GM18909 (cell line): ENCODE measurements at regions not wholly inside any gene's neighbourhood (a gene's known extent, or its start where the extent isn't known, plus 50 kb on each side); places are given as distances from the start of the nearest gene placed in this dataset.
"Not testable (repeated sequence)": the region's sequence is repeated elsewhere in the genome, so short reads cannot be mapped to it uniquely, and the experiment has no call there.

Experiments used
- ATAC-seq: cut with Tn5 transposase; IDR thresholded peaks from one replicate; pipeline ENCODE4 v1.9.1; 2021; ENCODE audit warnings: mild to moderate bottlenecking; ENCODE audit not compliant: unreplicated experiment, poor library complexity

GRCh38 chr2:48043131-48043700, 136.9 kb upstream of the FBXO11 start:
- ATAC-seq, result no peak

- ATAC-seq, result no peak
These were observed 137.4 kb upstream of the FBXO11 start for GRCh38 chr2:48043746-48044145.

- no peak for ATAC-seq
These were observed 139.3 kb upstream of the FBXO11 start for GRCh38 chr2:48045613-48046012.

GRCh38 chr2:48048476-48049171, 142.3 kb upstream of the FBXO11 start:
- ATAC-seq, result no peak

GRCh38 chr2:48049371-48049770, 143.1 kb upstream of the FBXO11 start:
- no peak for ATAC-seq

GRCh38 chr2:48050711-48051110, 144.4 kb upstream of the FBXO11 start:
- no peak for ATAC-seq

GRCh38 chr2:48059975-48060374, 153.7 kb upstream of the FBXO11 start:
- no peak for ATAC-seq

GRCh38 chr2:48061656-48062055, 155.4 kb upstream of the FBXO11 start:
- not testable (repeated sequence) for ATAC-seq

GRCh38 chr2:48065096-48065495, 158.8 kb upstream of the FBXO11 start:
- no peak for ATAC-seq

- ATAC-seq, result no peak
These were observed 159.7 kb upstream of the FBXO11 start for GRCh38 chr2:48066000-48066399.

- no peak for ATAC-seq
These were observed 163.5 kb upstream of the FBXO11 start for GRCh38 chr2:48069769-48070168.

- ATAC-seq, result no peak
These were observed 164.1 kb upstream of the FBXO11 start for GRCh38 chr2:48070415-48070814.

GRCh38 chr2:48072583-48072982, 166.3 kb upstream of the FBXO11 start:
- no peak for ATAC-seq

GRCh38 chr2:48075631-48076030, 169.3 kb upstream of the FBXO11 start:
- ATAC-seq, result no peak

GRCh38 chr2:48080534-48081316, 174.4 kb upstream of the FBXO11 start:
- ATAC-seq, result no peak

- no peak for ATAC-seq
These were observed 175.0 kb upstream of the FBXO11 start for GRCh38 chr2:48081317-48081628.

GRCh38 chr2:48085888-48086287, 179.6 kb upstream of the FBXO11 start:
- ATAC-seq, result no peak

- no peak for ATAC-seq
These were observed 182.7 kb upstream of the FBXO11 start for GRCh38 chr2:48088994-48089393.

GRCh38 chr2:48089644-48090043, 183.3 kb upstream of the FBXO11 start:
- ATAC-seq, result no peak

- no peak for ATAC-seq
These were observed 186.8 kb upstream of the FBXO11 start for GRCh38 chr2:48092846-48093803.

GRCh38 chr2:48096765-48097164, 190.5 kb upstream of the FBXO11 start:
- ATAC-seq, result not testable (repeated sequence)
